Fibroblast of lung (primary cell): ENCODE measurements at regions not wholly inside any gene's neighbourhood (a gene's known extent, or its start where the extent isn't known, plus 50 kb on each side); places are given as distances from the start of the nearest gene placed in this dataset.

Experiments
- EZH2 ChIP-seq: IDR thresholded peaks from 2 replicates; pipeline ENCODE4 v1.5.1; 2012; ENCODE audit warnings: low read length, control low read depth, mild to moderate bottlenecking; ENCODE audit errors: missing control alignments
- TF ChIP-seq, protein P1 (sequence below), 2 donors: IDR thresholded peaks in 1 of 2; conservative IDR thresholded peaks in 1 of 2; 1 replicate in 1 of 2; 2 replicates in 1 of 2; pipeline ENCODE4 v1.5.1; 2011 to 2012; ENCODE audit warnings: low read length in 2 of 2, control low read depth in 1 of 2, inconsistent platforms in 1 of 2, low read depth in 1 of 2, mild to moderate bottlenecking in 1 of 2

DNA sequence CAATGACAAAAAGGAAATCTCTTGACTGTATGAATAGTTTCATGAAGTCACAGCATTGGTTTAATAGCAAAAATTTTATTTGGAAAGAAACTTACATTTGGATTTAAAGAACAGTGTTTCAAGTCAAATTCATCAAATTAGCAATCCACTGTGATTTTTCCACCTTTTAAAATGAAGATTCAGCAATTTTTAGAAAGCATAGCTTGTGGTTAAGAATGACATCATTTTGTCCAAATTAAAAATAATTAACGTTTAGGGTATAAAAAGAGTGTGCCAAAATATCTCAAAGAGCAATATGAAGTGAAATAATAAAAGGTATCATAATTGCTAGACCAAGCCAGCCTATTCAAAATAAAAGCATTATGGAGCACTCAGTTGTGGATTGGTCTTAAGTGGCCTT lies 114.6 kb downstream of the PAX1 start:
- TF ChIP-seq, protein P1, sequence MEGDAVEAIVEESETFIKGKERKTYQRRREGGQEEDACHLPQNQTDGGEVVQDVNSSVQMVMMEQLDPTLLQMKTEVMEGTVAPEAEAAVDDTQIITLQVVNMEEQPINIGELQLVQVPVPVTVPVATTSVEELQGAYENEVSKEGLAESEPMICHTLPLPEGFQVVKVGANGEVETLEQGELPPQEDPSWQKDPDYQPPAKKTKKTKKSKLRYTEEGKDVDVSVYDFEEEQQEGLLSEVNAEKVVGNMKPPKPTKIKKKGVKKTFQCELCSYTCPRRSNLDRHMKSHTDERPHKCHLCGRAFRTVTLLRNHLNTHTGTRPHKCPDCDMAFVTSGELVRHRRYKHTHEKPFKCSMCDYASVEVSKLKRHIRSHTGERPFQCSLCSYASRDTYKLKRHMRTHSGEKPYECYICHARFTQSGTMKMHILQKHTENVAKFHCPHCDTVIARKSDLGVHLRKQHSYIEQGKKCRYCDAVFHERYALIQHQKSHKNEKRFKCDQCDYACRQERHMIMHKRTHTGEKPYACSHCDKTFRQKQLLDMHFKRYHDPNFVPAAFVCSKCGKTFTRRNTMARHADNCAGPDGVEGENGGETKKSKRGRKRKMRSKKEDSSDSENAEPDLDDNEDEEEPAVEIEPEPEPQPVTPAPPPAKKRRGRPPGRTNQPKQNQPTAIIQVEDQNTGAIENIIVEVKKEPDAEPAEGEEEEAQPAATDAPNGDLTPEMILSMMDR (conservative IDR thresholded peaks at IDR 0.05 in 1 of 2, IDR thresholded peaks at IDR 0.05 in 1 of 2; ENCODE audit: low read depth in 1 of 2, low read length in 2 of 2): no peak
- TF ChIP-seq EZH2: no peak
